RKO (cell line): ENCODE measurements at regions not wholly inside any gene's neighbourhood (a gene's known extent, or its start where the extent isn't known, plus 50 kb on each side); places are given as distances from the start of the nearest gene placed in this dataset.

Experiments
- DNase-seq: peaks from one replicate; pipeline ENCODE4 v3.0.0-alpha.2; 2016; ENCODE audit warnings: low spot score

GRCh38 chr6:156378853-156379252 is 398.3 kb upstream of the ARID1B start:
- no peak for DNase-seq

DNA sequence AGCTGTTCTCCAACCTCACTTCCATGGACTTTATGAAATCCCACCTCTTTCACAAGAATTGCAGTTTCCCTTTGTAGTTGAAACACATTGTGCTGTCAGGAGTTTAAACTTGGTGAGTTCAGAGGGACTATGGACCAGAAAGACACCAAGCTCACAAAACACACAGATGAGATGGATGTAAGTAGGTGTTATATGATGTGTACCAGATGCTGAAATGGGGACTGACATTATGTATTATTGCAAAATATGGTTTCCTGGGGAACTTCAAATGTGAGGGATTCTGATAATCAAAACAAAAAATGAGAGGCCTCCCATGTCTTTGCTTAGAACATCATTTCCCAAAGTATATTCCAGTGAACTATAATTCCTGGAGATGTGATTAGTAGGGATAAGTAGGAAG is 401.1 kb upstream of the ARID1B start:
- DNase-seq, result no peak

DNA sequence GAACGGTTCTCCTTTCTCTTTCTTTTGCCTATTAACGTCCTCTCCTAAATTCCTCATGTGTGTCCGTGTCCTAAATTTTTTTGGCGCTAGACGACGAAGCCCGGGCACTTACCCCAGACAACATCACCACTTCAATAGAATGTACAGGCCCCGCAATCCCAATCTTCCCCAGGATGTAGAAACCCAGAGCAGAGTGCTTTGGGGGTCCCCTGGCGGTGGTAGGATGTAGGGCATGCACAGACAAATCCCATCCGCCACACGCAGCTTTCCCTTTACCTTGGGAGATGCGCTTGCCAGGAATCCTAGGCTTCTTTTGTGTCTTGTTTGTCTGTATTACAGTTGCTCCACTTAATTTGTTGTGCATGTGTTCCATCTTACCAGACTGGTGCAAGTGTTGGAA is 417.3 kb upstream of the ARID1B start:
- DNase-seq, result no peak

DNA sequence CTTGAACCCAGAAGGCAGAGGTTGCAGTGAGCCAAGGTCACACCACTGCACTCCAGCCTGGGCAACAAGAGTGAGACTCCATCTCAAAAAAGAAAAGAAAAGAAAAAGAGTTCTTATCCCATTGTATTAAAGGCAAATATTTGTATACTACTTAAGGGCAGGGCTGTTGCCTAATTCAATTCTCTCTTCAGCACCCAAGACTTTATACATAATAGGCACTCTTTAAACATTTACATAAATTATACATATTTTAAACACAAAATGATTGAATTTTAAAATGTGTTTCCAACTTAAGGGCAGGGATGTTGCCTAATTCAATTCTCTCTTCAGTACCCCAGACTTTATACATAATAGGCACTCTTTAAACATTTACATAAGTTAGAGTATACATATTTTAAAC is 424.3 kb upstream of the ARID1B start:
- no peak for DNase-seq

GRCh38 chr6:156351346-156351966 is 425.7 kb upstream of the ARID1B start:
- no peak for DNase-seq

DNA sequence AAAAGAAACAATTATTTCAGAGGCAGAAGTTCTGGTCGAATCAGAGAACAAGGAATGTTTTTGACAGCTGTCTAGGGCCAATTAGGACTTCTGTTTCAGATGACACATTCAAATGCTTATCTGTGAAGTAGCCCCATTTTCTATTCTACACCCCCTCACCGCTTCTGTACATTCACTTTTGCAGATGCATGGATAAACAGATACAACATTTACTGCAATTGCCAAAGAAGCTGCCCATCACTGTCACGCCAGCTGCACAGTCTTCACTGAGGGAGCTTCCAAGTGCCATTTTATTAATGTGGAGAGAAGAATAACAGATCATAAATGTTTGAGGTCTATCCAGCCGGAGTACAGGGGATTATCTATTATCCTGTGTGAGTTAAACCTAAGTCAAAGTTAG is 426.8 kb upstream of the ARID1B start:
- DNase-seq, result no peak

DNA sequence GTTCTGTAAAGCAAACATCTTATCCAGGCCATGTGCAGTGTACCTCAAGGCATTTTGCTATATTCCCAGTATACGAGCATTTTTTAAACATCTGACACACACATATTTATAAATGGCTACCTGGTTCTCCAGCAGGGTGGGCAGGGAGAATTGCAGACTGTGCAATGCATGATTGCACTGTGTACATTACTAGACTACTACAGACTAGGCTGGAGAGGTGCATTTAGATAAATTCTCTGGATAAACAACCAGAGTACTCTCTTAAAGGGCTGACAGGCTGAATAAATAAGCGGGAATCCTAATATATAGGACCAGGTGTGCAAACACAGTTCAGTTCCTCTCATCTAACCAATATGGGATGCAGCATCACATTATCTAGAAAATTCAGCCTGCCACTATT is 428.3 kb upstream of the ARID1B start:
- DNase-seq, result no peak

GRCh38 chr6:156348424-156348823 is 428.8 kb upstream of the ARID1B start:
- no peak for DNase-seq

- no peak for DNase-seq
These were observed 429.5 kb upstream of the ARID1B start for GRCh38 chr6:156347656-156348055.

DNA sequence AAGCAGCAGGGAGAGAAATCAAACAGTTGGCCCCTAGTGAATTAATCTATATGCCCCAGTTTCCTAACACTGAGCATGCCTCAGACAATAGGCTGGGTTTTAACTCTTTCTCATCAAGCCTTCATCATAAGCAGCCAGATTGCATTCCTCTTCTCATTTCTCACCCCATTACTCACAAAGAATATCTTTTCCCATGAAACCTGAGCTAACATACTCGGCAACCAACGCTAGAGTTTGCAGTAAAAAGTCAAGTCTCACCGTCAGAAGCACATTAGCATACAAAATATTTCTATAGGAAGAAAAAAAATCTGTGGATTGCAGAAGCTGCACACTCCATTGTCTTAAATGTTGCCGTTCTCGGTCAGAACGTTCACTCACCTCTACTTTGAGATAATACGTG is 429.9 kb upstream of the ARID1B start:
- no peak for DNase-seq

DNA sequence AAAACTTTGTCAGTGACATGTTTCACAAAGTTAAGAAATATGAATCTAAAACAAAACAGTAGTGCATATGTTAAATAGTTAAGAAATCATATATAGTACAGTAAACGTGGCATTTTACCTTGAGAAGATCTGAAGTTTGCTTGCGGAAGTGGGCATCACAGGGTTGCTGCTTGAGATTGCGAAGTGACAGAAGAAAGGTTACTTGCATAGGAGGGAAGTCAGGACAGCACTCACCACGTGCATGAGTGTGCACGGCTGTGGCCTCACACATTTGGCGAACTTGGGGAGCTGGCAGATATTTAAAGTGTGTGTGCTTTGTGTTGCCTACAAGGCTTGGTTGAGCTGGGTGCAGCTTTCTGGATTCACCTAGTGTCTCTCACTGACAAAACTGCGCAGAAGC is 431.5 kb upstream of the ARID1B start:
- no peak for DNase-seq

GRCh38 chr6:156344491-156344890 is 432.7 kb upstream of the ARID1B start:
- DNase-seq, result no peak

DNA sequence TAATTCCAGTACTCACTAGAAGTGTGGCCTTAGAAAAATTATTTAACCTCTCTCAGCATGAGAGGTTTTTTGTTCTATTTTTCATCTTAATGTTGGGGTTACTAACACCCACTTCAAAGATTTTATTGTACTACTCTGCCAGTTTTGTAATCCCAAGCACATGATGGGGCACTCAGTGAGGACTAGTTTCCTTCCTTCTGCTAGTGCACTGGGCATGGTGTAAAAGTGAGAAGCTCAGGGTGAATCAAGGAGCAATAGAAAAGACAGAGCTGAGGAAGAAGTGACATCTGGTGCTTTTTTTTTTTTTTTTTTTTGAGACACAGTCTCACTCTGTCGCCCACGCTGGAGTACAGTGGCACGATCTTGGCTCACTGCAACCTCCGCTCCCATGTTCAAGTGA is 439.4 kb upstream of the ARID1B start:
- DNase-seq, result no peak

GRCh38 chr6:156336733-156337132 is 440.4 kb upstream of the ARID1B start:
- no peak for DNase-seq

- DNase-seq, result no peak
These were observed 441.1 kb upstream of the ARID1B start for GRCh38 chr6:156336089-156336488.

- DNase-seq, result no peak
These were observed 442.2 kb upstream of the ARID1B start for GRCh38 chr6:156334966-156335365.

DNA sequence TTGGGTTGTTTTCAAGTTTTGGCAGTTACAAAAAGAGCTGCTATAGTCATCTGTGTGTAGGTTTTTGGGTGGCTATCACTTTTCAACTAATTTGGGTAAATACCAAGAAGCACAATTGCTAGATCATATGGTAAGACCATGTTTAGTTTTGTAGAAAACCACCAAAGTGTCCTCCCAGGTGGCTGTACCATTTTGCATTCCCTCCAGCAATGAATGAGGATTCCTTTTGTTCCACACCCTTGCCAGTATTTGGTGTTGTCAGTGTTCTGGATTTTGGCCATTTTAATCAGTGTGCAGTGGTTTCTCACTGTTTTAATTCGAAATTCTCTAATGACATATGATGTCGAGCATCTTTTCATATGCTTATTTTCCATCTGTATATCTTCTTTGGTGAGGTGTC is 457.5 kb upstream of the ARID1B start:
- no peak for DNase-seq

GRCh38 chr6:156316583-156317125 is 460.5 kb upstream of the ARID1B start:
- no peak for DNase-seq

DNA sequence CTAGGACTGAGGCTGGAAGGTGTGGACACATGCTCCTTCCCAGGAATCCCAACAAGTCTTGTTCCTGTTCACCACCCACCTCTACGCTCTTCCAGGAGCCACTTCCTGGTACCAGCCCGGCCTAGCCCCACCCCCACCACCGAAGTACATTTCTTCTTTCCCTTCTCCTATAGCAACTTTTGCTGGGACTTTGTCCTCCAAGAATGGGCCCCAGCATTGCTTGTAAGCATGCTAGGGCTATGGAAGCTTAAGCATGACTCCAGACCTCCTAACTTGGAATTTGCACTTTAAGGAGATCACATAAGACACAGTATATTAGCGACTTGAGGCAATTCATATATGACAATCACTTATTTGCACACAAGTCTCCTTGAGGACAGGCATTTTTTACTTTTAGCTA is 462.0 kb upstream of the ARID1B start:
- DNase-seq, result no peak

DNA sequence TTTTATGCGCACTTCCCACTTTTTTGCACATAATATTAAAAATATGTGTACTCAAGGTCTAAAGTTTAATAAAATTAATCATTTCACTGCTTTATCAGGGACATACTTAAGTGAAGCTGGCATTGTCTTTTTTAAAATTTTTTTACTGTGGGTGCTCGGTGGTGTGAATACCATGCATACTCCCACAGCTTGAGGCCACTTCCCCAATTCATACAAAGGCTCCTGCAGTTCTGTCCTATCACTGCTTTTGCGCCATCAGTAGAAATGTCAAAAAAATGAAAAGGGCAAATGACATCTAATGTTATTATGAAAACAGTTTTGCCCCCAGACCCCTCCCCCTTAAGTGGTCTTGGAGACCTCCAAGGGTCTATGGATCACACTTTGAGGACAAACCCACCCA is 464.1 kb upstream of the ARID1B start:
- no peak for DNase-seq

GRCh38 chr6:156311291-156311690 is 465.9 kb upstream of the ARID1B start:
- DNase-seq, result no peak

GRCh38 chr6:156310701-156311100 is 466.5 kb upstream of the ARID1B start:
- no peak for DNase-seq

GRCh38 chr6:156309017-156309416 is 468.2 kb upstream of the ARID1B start:
- DNase-seq, result no peak

- DNase-seq, result no peak
These were observed 468.6 kb upstream of the ARID1B start for GRCh38 chr6:156308604-156309003.

DNA sequence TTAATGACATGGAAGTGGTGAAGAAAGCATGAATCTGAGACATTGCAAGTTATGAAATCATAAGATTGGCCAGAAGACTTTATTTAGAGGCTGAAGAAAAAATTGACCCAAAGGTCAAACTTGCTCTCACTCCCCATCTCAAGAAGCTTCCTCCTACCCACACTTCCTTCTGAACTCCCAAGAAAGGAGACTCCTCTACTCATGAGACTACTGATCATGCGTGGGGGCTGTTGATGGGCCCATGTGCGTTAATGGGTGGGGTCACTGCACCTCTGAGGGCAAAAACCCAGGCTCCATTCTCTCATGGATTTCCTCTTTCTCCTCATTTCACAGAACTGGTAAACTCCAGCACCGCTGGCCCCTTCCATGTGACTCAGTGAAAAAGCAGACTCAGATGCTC is 470.6 kb upstream of the ARID1B start:
- DNase-seq, result no peak
